ENCODE measurements at regions not wholly inside any gene's neighbourhood (a gene's known extent, or its start where the extent isn't known, plus 50 kb on each side); places are given as distances from the start of the nearest gene placed in this dataset.

- TF ChIP-seq CTCF (IDR thresholded peaks at IDR 0.05; ENCODE audit: insufficient read depth, low read length): no peak
- no peak for TF ChIP-seq POLR2AphosphoS5 (IDR thresholded peaks at IDR 0.05; ENCODE audit: low read depth)
Observed at GRCh38 chr2:241947876-241948275, 78.3 kb downstream of the RTP5 start.
